ENCODE measurements at regions not wholly inside any gene's neighbourhood (a gene's known extent, or its start where the extent isn't known, plus 50 kb on each side); places are given as distances from the start of the nearest gene placed in this dataset.
"Not testable (repeated sequence)": the region's sequence is repeated elsewhere in the genome, so short reads cannot be mapped to it uniquely, and the experiment has no call there.

GRCh38 chr7:80082213-80082612 is 52.4 kb upstream of the GNAI1 start:
- no peak for DNase-seq

- DNase-seq, result no peak
These were observed 55.7 kb upstream of the GNAI1 start for GRCh38 chr7:80078886-80079285.

- DNase-seq, result no peak
These were observed 56.4 kb upstream of the GNAI1 start for GRCh38 chr7:80078159-80078731.

GRCh38 chr7:80070391-80070790 is 64.2 kb upstream of the GNAI1 start:
- no peak for DNase-seq

GRCh38 chr7:80066639-80067038 is 68.0 kb upstream of the GNAI1 start:
- DNase-seq, result no peak

GRCh38 chr7:80063834-80064233 is 70.8 kb upstream of the GNAI1 start:
- DNase-seq, result no peak

GRCh38 chr7:80060218-80060806 is 74.3 kb upstream of the GNAI1 start:
- DNase-seq, result no peak

GRCh38 chr7:80057488-80057887 is 77.1 kb upstream of the GNAI1 start:
- DNase-seq, result no peak

GRCh38 chr7:80054356-80054755 is 80.3 kb upstream of the GNAI1 start:
- no peak for DNase-seq

GRCh38 chr7:80053124-80053523 is 81.5 kb upstream of the GNAI1 start:
- no peak for DNase-seq

GRCh38 chr7:80047856-80048459 is 86.7 kb upstream of the GNAI1 start:
- DNase-seq, result no peak

- DNase-seq, result no peak
These were observed 87.6 kb upstream of the GNAI1 start for GRCh38 chr7:80047032-80047431.

- DNase-seq, result no peak
These were observed 89.8 kb upstream of the GNAI1 start for GRCh38 chr7:80044796-80045195.

GRCh38 chr7:80040752-80041151 is 93.9 kb upstream of the GNAI1 start:
- DNase-seq, result no peak

- no peak for DNase-seq
These were observed 94.3 kb upstream of the GNAI1 start for GRCh38 chr7:80040335-80040734.

- no peak for DNase-seq
These were observed 95.3 kb upstream of the GNAI1 start for GRCh38 chr7:80039251-80039884.

GRCh38 chr7:80037689-80038088 is 96.9 kb upstream of the GNAI1 start:
- no peak for DNase-seq

GRCh38 chr7:80036107-80036506 is 98.5 kb upstream of the GNAI1 start:
- no peak for DNase-seq

- no peak for DNase-seq
These were observed 105.9 kb upstream of the GNAI1 start for GRCh38 chr7:80028717-80029116.

- DNase-seq, result no peak
These were observed 106.9 kb upstream of the GNAI1 start for GRCh38 chr7:80027611-80028173.

GRCh38 chr7:80026766-80027165 is 107.9 kb upstream of the GNAI1 start:
- DNase-seq, result no peak

- DNase-seq, result not testable (repeated sequence)
These were observed 114.4 kb upstream of the GNAI1 start for GRCh38 chr7:80020277-80020676.

GRCh38 chr7:80019809-80020207 is 114.8 kb upstream of the GNAI1 start:
- DNase-seq, result not testable (repeated sequence)
